OCI-LY1 (cell line): ENCODE measurements at regions not wholly inside any gene's neighbourhood (a gene's known extent, or its start where the extent isn't known, plus 50 kb on each side); places are given as distances from the start of the nearest gene placed in this dataset.

Experiments used
- H2AFZ ChIP-seq: fragments of 200-600 bp; sonication (generic), shearing (Covaris generic); 2 replicates; pipeline ENCODE4 v1.6.0; 2014; ENCODE audit warnings: antibody characterized with exemption, mild to moderate bottlenecking, low read length
- H3F3A ChIP-seq: fragments of 200-600 bp; sonication (generic), shearing (Covaris generic); 2 replicates; pipeline ENCODE4 v1.6.0; 2014; ENCODE audit warnings: mild to moderate bottlenecking, antibody characterized with exemption, low read length, moderate library complexity; ENCODE audit not compliant: insufficient read depth
- H3K27ac ChIP-seq: fragments of 200-600 bp; sonication (generic); 2 replicates; pipeline ENCODE4 v1.5.1; 2014; ENCODE audit warnings: low read length, mixed run types, mild to moderate bottlenecking, low read depth; ENCODE audit not compliant: poor library complexity, severe bottlenecking
- H3K27me3 ChIP-seq: fragments of 200-600 bp; sonication (generic); 2 replicates; pipeline ENCODE4 v1.6.0; 2014; ENCODE audit warnings: antibody characterized with exemption, mild to moderate bottlenecking, low read length, moderate library complexity; ENCODE audit not compliant: insufficient read depth
- H3K36me3 ChIP-seq: fragments of 200-600 bp; sonication (generic); 2 replicates; pipeline ENCODE4 v1.6.1; 2014; ENCODE audit warnings: mild to moderate bottlenecking, antibody characterized with exemption, low read length, moderate library complexity, mixed read lengths; ENCODE audit not compliant: insufficient read depth
- H3K4me1 ChIP-seq: fragments of 200-600 bp; sonication (generic); 2 replicates; pipeline ENCODE4 v1.5.1; 2014; ENCODE audit warnings: mild to moderate bottlenecking, low read length, moderate library complexity; ENCODE audit not compliant: insufficient read depth, severe bottlenecking
- H3K4me2 ChIP-seq: fragments of 200-600 bp; sonication (generic), shearing (Covaris generic); 2 replicates; pipeline ENCODE4 v1.6.1; 2014; ENCODE audit warnings: low read length
- H3K4me3 ChIP-seq: fragments of 200-600 bp; sonication (generic); 2 replicates; pipeline ENCODE4 v1.5.1; 2014; ENCODE audit warnings: low read length, low read depth, mild to moderate bottlenecking, mixed read lengths; ENCODE audit not compliant: poor library complexity, severe bottlenecking
- H3K79me2 ChIP-seq: fragments of 200-600 bp; shearing (Covaris generic); 2 replicates; pipeline ENCODE4 v1.6.1; 2016; ENCODE audit warnings: mixed run types, low read length, mixed read lengths; ENCODE audit not compliant: insufficient read depth
- H3K9ac ChIP-seq: fragments of 200-600 bp; sonication (generic), shearing (Covaris generic); 2 replicates; pipeline ENCODE4 v1.6.1; 2014; ENCODE audit warnings: mild to moderate bottlenecking, low read length, mixed read lengths
- H3K9me2 ChIP-seq: fragments of 200-600 bp; sonication (generic), shearing (Covaris generic); 2 replicates; pipeline ENCODE4 v1.6.1; 2014; ENCODE audit warnings: low read depth, mild to moderate bottlenecking, low read length, mixed read lengths
- H3K9me3 ChIP-seq: fragments of 200-600 bp; shearing (Covaris generic); 2 replicates; pipeline ENCODE4 v1.6.1; 2014; ENCODE audit warnings: low read length, mixed read lengths
- H4K20me1 ChIP-seq: fragments of 200-600 bp; sonication (generic), shearing (Covaris generic); 2 replicates; pipeline ENCODE4 v1.6.0; 2016; ENCODE audit warnings: mild to moderate bottlenecking, low read length; ENCODE audit not compliant: insufficient read depth
- CTCF ChIP-seq: fragments of 200-600 bp; sonication (generic), shearing (Covaris generic); IDR thresholded peaks from 2 replicates; pipeline ENCODE4 v1.5.1; 2017; ENCODE audit warnings: mild to moderate bottlenecking, antibody characterized with exemption, low read length, moderate library complexity, mixed read lengths
- EZH2 ChIP-seq: fragments of 200-600 bp; sonication (generic), shearing (Covaris generic); IDR thresholded peaks from 2 replicates; pipeline ENCODE4 v1.8.0; 2017; ENCODE audit warnings: borderline replicate concordance, mixed run types, mild to moderate bottlenecking, antibody characterized with exemption, low read length, moderate library complexity, mixed read lengths

- Histone ChIP-seq H2AFZ (no peak overlapping the region), H3K4me2 (no peak overlapping the region), H3K4me1 (no peaks in the 10 kb centered on the region), H3K79me2 (no peaks in the 10 kb centered on the region), H3K27me3 (no peaks in the 10 kb centered on the region), H3K27ac (no peak overlapping the region), H3K4me3 (no peak overlapping the region), H3F3A (no peaks in the 10 kb centered on the region), H3K9ac (no peak overlapping the region), H3K36me3 (no peaks in the 10 kb centered on the region), H3K9me2 (no peaks in the 10 kb centered on the region), H4K20me1 (no peaks in the 10 kb centered on the region), H3K9me3 (no peaks in the 10 kb centered on the region)
- TF ChIP-seq CTCF (no peak), EZH2 (no peak)
Observed at GRCh38 chr6:166073082-166073481, 94.6 kb downstream of the TBXT start.

GRCh38 chr6:166068768-166069167 lies 98.9 kb downstream of the TBXT start:
- no peak overlapping the region for H3K27ac ChIP-seq
- H3K9ac ChIP-seq: no peak overlapping the region
- no peaks in the 10 kb centered on the region for H3K27me3 ChIP-seq
- H3K4me3 ChIP-seq: no peak overlapping the region
- H3K36me3 ChIP-seq: no peaks in the 10 kb centered on the region
- no peaks in the 10 kb centered on the region for H4K20me1 ChIP-seq
- H3K9me2 ChIP-seq: no peaks in the 10 kb centered on the region
- H3K4me2 ChIP-seq: no peak overlapping the region
- no peaks in the 10 kb centered on the region for H3K9me3 ChIP-seq
- no peaks in the 10 kb centered on the region for H3K79me2 ChIP-seq
- no peak overlapping the region for H2AFZ ChIP-seq
- no peaks in the 10 kb centered on the region for H3K4me1 ChIP-seq
- no peak for TF ChIP-seq EZH2
- no peaks in the 10 kb centered on the region for H3F3A ChIP-seq

- Histone ChIP-seq H3K9ac (no peak overlapping the region), H3K9me3 (no peaks in the 10 kb centered on the region), H3K27ac (no peak overlapping the region), H4K20me1 (no peaks in the 10 kb centered on the region), H3F3A (no peaks in the 10 kb centered on the region), H3K36me3 (no peaks in the 10 kb centered on the region), H3K4me2 (no peak overlapping the region), H3K4me1 (no peaks in the 10 kb centered on the region), H3K79me2 (no peaks in the 10 kb centered on the region), H3K4me3 (no peak overlapping the region), H2AFZ (no peak overlapping the region), H3K27me3 (no peaks in the 10 kb centered on the region), H3K9me2 (no peaks in the 10 kb centered on the region)
- TF ChIP-seq CTCF: no peak
- TF ChIP-seq EZH2: no peak
Observed at GRCh38 chr6:166058064-166058739, 109.4 kb downstream of the TBXT start.

- Histone ChIP-seq H4K20me1 (no peaks in the 10 kb centered on the region), H3F3A (no peaks in the 10 kb centered on the region), H2AFZ (no peak overlapping the region), H3K27me3 (no peaks in the 10 kb centered on the region), H3K27ac (no peak overlapping the region), H3K36me3 (no peaks in the 10 kb centered on the region), H3K4me3 (no peak overlapping the region), H3K9me2 (no peaks in the 10 kb centered on the region), H3K4me2 (no peak overlapping the region), H3K9ac (no peak overlapping the region), H3K9me3 (peaks cover 3% of the 10 kb centered on the region; the same call in 1 of the 2 replicates), H3K79me2 (no peaks in the 10 kb centered on the region), H3K4me1 (no peaks in the 10 kb centered on the region)
- TF ChIP-seq EZH2 (no peak), CTCF (no peak)
Observed at GRCh38 chr6:166057431-166057830, 110.2 kb downstream of the TBXT start.
